Activated B cell treated with CpG ODN at 0.5 μM for 24 hours (primary cell): ENCODE measurements at regions not wholly inside any gene's neighbourhood (a gene's known extent, or its start where the extent isn't known, plus 50 kb on each side); places are given as distances from the start of the nearest gene placed in this dataset.
"Not testable (repeated sequence)": the region's sequence is repeated elsewhere in the genome, so short reads cannot be mapped to it uniquely, and the experiment has no call there.

Source experiments
- ATAC-seq: fragments of 200-7000 bp; cut with Tn5 transposase; one replicate; pipeline ENCODE4 v1.10.0; 2021; ENCODE audit warnings: low read depth, mild to moderate bottlenecking, moderate library complexity
- CTCF ChIA-PET: fragments of 350-600 bp; sonication (Branson Sonifier 250); formaldehyde crosslinking; loops from one replicate; lab custom pipeline; 2021; ENCODE audit warnings: antibody characterized with exemption; lab: Charles Lee
- POLR2A ChIA-PET: fragments of 350-600 bp; sonication (Branson Sonifier 250); formaldehyde crosslinking; loops from one replicate; lab custom pipeline; 2021; ENCODE audit warnings: antibody characterized with exemption; lab: Charles Lee
- DNase-seq: peaks from one replicate; pipeline ENCODE4 v3.0.0; 2022
- H3K27ac Mint-ChIP-seq: one replicate; pipeline ENCODE4 v1.8.0; 2020; ENCODE audit warnings: mixed read lengths
- H3K27me3 Mint-ChIP-seq: one replicate; pipeline ENCODE4 v1.8.0; 2021; ENCODE audit warnings: mixed read lengths
- H3K36me3 Mint-ChIP-seq: one replicate; pipeline ENCODE4 v1.8.0; 2021; ENCODE audit warnings: low read depth, mixed read lengths
- H3K4me1 Mint-ChIP-seq: one replicate; pipeline ENCODE4 v1.8.0; 2021; ENCODE audit warnings: mixed read lengths
- H3K4me3 Mint-ChIP-seq: one replicate; pipeline ENCODE4 v1.8.0; 2020; ENCODE audit warnings: mild to moderate bottlenecking, mixed read lengths
- H3K9me3 Mint-ChIP-seq: one replicate; pipeline ENCODE4 v1.8.0; 2020; ENCODE audit warnings: mixed read lengths
- intact Hi-C: fragments of 100-400 bp; cut with micrococcal nuclease; formaldehyde crosslinking; loops from one replicate; pipeline ENCODE4 v1.15.1; 2024

DNA sequence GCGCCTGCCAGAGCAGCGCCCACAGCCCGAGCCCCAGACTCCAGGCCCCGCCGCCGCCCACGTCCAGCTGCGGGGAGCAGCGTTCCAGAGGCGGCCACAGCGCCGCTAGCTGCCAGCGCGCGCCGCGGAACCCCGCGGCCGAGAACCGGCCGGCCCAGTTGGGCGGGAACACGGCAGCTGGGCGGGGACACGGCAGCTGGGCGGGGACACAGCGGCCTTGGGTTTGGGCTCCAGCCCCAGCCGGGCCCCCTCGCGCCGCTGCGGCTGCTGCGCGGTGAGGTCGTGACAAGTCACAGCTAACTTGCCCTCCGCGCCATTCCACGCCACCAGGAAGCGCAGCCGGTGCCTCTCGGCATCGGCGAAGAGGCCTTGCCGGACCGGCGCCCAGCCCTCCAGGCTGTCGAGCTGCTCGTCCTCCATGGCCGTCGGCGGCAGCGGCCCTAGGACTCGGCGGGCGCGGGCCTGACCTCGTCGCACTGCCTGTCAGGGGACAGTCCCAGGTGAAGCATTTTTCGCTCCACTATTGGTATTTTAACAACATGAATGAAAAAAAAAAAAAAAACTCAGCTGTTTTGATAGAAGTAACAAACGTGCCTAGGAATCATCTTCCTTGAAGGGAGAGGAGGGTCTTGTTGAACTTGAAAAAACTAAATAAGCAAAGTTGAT lies 56.6 kb upstream of the GOLGA8N start:
- peak; percentile 97 for ATAC-seq
- H3K27ac Mint-ChIP-seq, H3K4me1 Mint-ChIP-seq, POLR2A ChIA-PET, H3K27me3 Mint-ChIP-seq, CTCF ChIA-PET, H3K36me3 Mint-ChIP-seq, intact Hi-C loops, H3K9me3 Mint-ChIP-seq: not testable (repeated sequence)
- DNase-seq: peak; percentile 89
- H3K4me3 Mint-ChIP-seq: peak overlapping the region; percentile 63

DNA sequence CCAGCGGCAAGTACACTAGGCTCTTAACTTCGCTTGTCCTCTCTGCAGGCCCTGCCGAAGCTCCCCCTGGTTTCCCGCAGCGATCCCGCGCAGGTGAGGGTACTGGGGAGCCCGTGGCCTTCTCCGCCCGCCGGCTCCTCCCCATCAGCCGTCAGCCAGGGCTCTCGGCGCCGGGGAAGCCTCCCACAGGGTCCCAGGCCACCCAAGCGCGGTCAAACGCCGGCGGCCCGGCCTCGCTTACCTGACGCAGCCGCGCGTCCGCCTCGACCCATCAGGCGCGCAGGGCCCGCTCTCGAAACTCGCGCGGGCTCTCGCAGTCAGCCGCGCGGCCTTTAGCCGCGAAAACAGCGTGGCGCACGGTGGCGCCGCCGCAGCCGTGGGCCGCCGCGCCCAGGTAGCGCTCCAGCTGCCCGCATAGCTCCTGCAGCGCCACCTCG lies 57.2 kb upstream of the GOLGA8N start:
- intact Hi-C loops, H3K36me3 Mint-ChIP-seq, H3K27ac Mint-ChIP-seq, H3K4me1 Mint-ChIP-seq, CTCF ChIA-PET, DNase-seq, H3K9me3 Mint-ChIP-seq, H3K4me3 Mint-ChIP-seq, H3K27me3 Mint-ChIP-seq, POLR2A ChIA-PET: not testable (repeated sequence)
- ATAC-seq: peak; percentile 45

DNA sequence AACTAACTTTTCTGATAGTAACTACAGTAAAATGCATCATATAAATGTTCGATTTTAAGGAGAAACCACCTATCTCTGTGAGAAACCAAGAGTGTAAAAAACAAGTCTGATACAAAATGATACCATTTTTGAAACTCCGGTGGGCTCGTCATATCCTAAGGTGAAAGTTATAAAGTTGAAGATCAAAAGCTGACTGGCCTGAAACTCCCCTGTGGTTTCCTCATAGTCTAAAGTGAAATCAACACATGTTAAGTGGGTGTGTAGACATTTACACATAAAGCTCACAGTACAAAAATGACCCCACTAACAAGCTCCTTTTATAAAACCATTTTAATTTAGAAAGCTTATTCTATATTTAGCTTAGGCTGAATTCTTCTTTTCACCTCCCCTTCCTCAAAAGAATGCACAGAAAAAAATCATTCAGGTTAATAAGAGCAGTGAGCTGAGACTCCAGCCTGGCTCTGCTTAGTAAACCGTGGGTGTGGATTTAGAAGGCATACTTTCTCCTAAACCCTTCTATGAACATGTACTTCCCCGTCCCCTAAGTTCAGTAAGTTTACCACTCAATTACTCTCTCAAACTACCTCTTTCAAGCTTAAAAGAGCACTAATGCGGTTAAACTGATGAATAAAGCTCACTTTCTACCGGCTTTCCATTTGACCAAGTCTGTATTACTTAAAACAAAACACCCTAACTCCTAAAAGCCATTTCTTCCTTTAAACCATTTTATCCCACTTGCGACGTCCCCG lies 57.9 kb upstream of the GOLGA8N start:
- DNase-seq, H3K4me3 Mint-ChIP-seq, H3K9me3 Mint-ChIP-seq, ATAC-seq, H3K4me1 Mint-ChIP-seq, H3K27ac Mint-ChIP-seq, POLR2A ChIA-PET, H3K27me3 Mint-ChIP-seq, intact Hi-C loops, CTCF ChIA-PET, H3K36me3 Mint-ChIP-seq: not testable (repeated sequence)

GRCh38 chr15:32522900-32523299 lies 67.5 kb upstream of the GOLGA8O start:
- H3K27me3 Mint-ChIP-seq, POLR2A ChIA-PET: not testable (repeated sequence)

GRCh38 chr15:32522421-32522820 lies 67.0 kb upstream of the GOLGA8O start:
- H3K27me3 Mint-ChIP-seq, H3K9me3 Mint-ChIP-seq, H3K4me3 Mint-ChIP-seq, intact Hi-C loops, POLR2A ChIA-PET, H3K27ac Mint-ChIP-seq, DNase-seq, ATAC-seq, CTCF ChIA-PET, H3K4me1 Mint-ChIP-seq: not testable (repeated sequence)
- H3K36me3 Mint-ChIP-seq: peaks cover 20% of the 10 kb centered on the region

More at GRCh38 chr15:32522900-32523299, 67.5 kb upstream of the GOLGA8O start:
- peaks cover 20% of the 10 kb centered on the region for H3K36me3 Mint-ChIP-seq
- CTCF ChIA-PET, intact Hi-C loops, H3K27ac Mint-ChIP-seq, H3K4me3 Mint-ChIP-seq, H3K4me1 Mint-ChIP-seq, DNase-seq, ATAC-seq, H3K9me3 Mint-ChIP-seq: not testable (repeated sequence)

GRCh38 chr15:32518976-32519375 lies 63.5 kb upstream of the GOLGA8O start:
- ATAC-seq, H3K9me3 Mint-ChIP-seq, H3K4me1 Mint-ChIP-seq, CTCF ChIA-PET, H3K27me3 Mint-ChIP-seq, H3K4me3 Mint-ChIP-seq, POLR2A ChIA-PET, intact Hi-C loops, H3K27ac Mint-ChIP-seq, DNase-seq: not testable (repeated sequence)
- peaks cover 20% of the 10 kb centered on the region for H3K36me3 Mint-ChIP-seq

DNA sequence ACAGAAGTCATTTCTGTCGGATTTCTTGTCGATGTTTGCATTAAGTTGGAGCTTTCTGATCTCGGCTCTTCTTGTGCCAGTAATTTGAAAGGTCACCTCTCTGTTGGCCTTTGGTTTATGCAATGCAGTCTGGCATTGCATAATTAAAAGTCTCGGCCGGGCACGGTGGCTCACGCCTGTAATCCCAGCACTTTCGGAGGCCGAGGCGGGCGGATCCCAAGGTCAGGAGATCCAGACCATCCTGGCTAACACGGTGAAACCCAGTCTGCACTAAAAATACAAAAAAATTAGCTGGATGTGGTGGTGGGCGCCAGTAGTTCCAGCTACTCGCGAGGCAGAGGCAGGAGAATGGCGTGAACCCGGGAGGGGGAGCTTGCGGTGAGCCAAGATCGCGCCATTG lies 62.6 kb upstream of the GOLGA8O start:
- intact Hi-C loops, POLR2A ChIA-PET, H3K4me1 Mint-ChIP-seq, CTCF ChIA-PET, H3K27ac Mint-ChIP-seq, H3K4me3 Mint-ChIP-seq, ATAC-seq, DNase-seq, H3K27me3 Mint-ChIP-seq, H3K9me3 Mint-ChIP-seq: not testable (repeated sequence)
- H3K36me3 Mint-ChIP-seq: peaks cover 20% of the 10 kb centered on the region

DNA sequence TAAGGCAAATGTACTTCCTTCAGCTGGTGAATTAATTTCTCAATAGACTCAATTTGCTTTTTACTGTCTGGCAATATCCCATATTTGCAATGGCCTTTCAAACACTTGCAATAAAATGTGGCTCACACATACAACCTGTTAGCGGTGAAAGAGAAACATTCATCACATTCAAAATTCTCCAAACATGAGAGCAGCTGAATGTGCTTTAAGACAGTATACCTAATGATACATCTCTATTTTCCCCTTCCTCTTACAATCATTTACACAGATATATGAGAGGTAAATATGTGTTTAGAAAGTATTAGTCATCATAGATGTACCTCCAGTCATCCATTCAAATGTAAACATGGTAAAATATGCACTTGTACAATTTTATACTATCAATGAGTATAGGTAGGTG lies 61.5 kb upstream of the GOLGA8O start:
- not testable (repeated sequence) for ATAC-seq
- peaks cover 16% of the 10 kb centered on the region for H3K36me3 Mint-ChIP-seq

DNA sequence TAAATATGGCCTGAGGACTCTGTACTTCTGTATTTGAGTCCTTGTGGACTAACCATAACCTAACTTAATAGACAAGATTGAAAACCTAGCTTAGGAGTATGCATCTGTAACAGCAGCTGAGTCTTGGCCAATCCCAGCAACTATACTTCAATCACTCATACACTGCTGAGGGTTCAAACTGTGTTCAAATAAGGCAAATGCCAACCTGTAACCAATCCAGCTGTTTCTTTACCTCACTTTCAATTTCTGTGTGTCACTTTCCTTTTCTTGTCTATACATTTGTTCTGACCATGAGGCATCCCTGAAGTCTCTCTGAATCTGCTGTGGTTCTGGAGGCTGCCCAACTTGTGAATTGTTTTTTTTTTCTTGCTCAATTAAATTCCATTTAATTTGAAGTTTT lies 57.9 kb upstream of the GOLGA8O start:
- H3K27me3 Mint-ChIP-seq, H3K4me3 Mint-ChIP-seq, ATAC-seq, POLR2A ChIA-PET, DNase-seq, H3K9me3 Mint-ChIP-seq, CTCF ChIA-PET, H3K27ac Mint-ChIP-seq, H3K36me3 Mint-ChIP-seq, H3K4me1 Mint-ChIP-seq, intact Hi-C loops: not testable (repeated sequence)

More for the DNA sequence above, 61.5 kb upstream of the GOLGA8O start:
- H3K27me3 Mint-ChIP-seq, H3K9me3 Mint-ChIP-seq, H3K4me1 Mint-ChIP-seq, intact Hi-C loops, CTCF ChIA-PET, H3K4me3 Mint-ChIP-seq, POLR2A ChIA-PET, H3K27ac Mint-ChIP-seq, DNase-seq: not testable (repeated sequence)

DNA sequence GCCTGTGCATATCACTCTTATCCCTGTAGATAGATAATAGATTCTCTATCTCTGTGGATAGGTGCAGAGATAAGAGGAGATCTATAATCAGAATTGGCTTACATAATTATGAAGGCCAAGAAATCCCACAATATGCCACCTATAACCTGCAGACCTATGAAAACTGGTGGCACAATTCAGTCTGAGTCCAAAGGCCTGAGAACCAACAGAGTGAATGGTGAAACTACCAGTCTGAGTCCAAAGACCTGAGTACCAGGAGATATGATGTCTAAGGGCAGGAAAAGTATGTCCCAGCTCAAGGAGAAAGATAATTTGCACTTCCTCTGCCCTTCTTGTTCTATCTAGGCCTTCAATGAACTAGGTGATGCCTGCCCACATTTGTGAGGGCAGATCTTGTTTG lies 54.6 kb upstream of the GOLGA8O start:
- CTCF ChIA-PET, H3K27me3 Mint-ChIP-seq, H3K27ac Mint-ChIP-seq, H3K4me1 Mint-ChIP-seq, DNase-seq, POLR2A ChIA-PET, H3K9me3 Mint-ChIP-seq, H3K4me3 Mint-ChIP-seq, intact Hi-C loops, ATAC-seq, H3K36me3 Mint-ChIP-seq: not testable (repeated sequence)

DNA sequence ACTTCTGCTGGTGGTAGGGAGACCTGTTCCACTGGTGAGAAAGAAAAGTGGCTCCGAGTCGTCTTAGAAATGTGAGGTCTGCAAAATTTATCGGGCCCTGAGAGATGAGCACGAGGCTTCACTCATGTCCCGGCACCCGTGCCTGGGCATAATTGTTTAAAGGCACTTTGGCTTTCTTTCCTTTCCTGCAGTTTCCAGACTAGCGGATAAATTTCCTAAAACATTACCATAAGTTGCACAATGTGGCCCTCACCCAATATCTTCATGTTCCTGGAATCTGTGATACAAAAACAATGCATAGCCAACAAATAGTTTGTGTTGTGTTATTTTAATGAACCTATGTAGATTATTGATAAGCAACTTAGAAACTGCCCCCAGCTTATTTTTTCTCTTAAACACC lies 52.6 kb upstream of the GOLGA8O start:
- CTCF ChIA-PET, POLR2A ChIA-PET, H3K36me3 Mint-ChIP-seq, H3K27ac Mint-ChIP-seq, H3K27me3 Mint-ChIP-seq, H3K4me1 Mint-ChIP-seq, H3K9me3 Mint-ChIP-seq, H3K4me3 Mint-ChIP-seq, intact Hi-C loops, ATAC-seq, DNase-seq: not testable (repeated sequence)

DNA sequence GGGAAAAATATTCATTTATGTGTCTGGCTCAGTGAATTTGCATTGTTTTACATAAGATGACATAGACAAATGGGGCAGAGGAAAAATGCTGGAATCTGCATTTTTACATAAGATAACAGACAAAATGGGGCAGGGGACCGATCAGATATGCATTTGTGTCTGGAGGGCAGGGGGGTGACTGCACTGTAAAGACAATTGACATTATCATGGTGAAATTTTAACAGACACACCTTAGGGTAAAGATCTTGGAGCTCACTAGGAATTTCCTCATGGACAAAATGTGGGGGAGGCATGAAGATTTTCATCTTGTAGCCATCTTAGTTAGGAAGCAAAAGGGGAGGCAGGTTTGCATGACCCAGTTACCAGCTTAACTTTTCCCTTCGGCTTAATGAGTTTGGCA lies 51.4 kb upstream of the GOLGA8O start:
- H3K27ac Mint-ChIP-seq, H3K27me3 Mint-ChIP-seq, DNase-seq, ATAC-seq, intact Hi-C loops, H3K4me1 Mint-ChIP-seq, H3K36me3 Mint-ChIP-seq, H3K4me3 Mint-ChIP-seq, H3K9me3 Mint-ChIP-seq, CTCF ChIA-PET, POLR2A ChIA-PET: not testable (repeated sequence)
